B cell (primary cell): ENCODE measurements at regions not wholly inside any gene's neighbourhood (a gene's known extent, or its start where the extent isn't known, plus 50 kb on each side); places are given as distances from the start of the nearest gene placed in this dataset.

ENCODE experiments used
- CTCF ChIP-seq: fragments of 200-600 bp; IDR thresholded peaks from one replicate; pipeline ENCODE4 v1.8.0; 2022; ENCODE audit warnings: antibody characterized with exemption, mild to moderate bottlenecking
- EZH2 ChIP-seq: IDR thresholded peaks from 2 replicates; pipeline ENCODE4 v1.6.1; 2012; ENCODE audit warnings: borderline replicate concordance, low read depth, mild to moderate bottlenecking, moderate library complexity, low read length; ENCODE audit not compliant: insufficient read depth, poor library complexity, severe bottlenecking

GRCh38 chr12:40635141-40635731 is 57.0 kb upstream of the CNTN1 start:
- TF ChIP-seq CTCF (no peak), EZH2 (no peak)
